HG03432 (cell line): ENCODE measurements at regions not wholly inside any gene's neighbourhood (a gene's known extent, or its start where the extent isn't known, plus 50 kb on each side); places are given as distances from the start of the nearest gene placed in this dataset.

Source experiments
- ATAC-seq: cut with Tn5 transposase; IDR thresholded peaks from one replicate; pipeline ENCODE4 v1.9.1; 2021; ENCODE audit warnings: mild to moderate bottlenecking, moderate library complexity; ENCODE audit not compliant: unreplicated experiment

DNA sequence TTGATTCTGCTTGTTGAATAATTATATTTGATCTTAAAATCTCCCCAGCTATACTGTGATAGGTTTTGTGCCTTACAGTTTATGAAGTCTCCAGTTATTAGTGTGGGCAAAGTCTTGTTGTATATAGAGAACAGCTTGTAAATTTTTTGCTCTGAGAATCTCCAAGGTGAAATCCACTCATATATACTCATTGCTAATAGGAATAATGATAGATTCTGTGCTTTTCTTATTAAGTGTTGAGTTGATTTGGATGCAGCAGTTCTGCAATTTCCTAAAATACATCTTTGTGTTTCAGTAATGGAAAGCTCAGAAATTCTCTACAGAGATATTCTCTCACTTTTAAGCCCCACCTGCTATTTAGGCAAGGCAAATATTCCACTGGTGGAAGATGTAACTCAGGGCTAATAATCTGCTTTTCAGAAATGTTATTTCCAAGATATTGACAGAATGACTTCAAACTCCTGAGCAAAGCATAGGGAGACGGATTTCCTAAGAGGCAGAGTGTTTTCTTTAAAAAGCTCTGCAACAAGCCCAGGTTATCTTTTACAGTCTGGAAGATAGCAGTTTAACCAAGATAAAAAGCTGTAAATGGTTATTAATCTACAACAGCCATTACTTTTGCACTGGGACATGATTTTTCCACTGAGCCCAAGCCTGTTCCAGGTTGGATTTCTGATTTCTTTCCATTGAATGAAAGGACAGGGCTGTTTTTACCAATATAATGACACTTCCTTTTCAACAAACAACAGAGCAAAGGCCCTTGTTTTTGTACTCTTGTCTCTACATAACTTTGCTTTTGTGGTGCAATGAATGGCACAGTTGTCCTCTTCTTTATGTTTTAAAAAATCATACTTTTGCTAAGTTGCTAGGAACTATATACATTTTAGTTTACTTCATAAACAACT is 239.9 kb upstream of the ATP2B1 start:
- no peak for ATAC-seq

DNA sequence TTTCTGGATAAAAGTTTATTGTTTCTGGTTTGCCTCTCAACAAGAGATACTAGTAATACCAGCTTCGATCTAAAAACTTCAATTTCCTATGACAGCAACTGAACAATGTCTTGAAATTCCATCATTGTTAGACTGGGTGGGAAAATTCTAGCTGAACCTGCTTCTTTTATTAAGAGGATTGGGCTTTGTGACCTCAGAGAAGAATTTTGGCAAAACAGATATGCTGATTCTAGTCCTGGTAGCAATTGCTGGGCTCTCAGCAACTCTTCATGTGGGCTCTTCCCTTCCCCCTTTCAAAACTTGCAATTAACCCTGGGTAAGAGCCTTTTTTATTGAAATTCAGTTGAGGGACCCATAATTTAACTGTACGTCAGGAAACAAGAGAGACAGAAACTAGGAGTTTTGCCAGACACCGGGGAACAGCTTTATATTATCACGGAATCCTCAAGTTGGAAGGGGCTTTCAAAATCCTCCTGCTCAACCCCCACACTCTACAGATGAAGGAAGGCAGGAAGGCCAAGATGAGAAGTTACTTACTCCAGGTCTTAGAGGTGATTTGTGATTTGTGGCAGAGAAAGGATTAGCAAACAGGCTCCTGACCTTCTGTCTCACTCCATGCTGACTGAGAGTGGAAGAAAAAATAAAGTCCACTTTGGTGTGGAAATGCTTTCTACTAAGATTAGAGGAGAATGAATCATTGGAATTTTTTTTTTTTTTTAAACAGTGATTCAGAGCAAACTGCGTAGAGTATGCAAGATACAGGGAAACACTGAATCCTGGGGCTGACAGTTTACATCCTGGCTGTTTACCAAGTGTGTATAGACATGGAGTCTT is 239.0 kb upstream of the ATP2B1 start:
- ATAC-seq, result no peak

DNA sequence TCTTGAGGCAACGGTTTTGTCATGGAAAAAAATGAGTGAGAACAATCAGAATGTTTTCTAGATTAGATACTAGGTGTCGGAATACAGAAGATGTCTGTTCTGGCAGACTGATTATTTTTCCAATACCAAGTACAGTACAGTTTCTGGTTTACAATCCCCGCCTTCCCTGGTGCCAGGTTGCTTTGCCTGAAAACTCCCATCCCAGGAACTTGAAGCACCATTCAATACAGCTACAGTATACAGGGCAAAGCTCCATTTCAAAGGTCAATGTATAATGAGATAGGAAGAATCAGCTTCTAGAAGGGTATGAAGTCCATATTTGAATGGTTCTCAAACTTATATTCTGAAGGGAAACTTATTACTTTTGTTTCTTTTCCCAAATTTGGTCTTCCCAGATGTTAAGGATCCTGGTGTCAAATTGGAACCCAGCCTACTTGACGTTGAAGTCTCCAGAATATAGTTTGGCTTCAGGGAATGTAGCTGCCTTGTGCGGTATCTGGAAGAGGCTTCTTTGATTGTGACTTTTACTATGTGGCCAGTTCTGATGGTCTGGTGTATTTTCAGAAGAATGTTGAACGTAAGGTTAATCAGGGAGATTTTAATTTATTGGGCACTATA is 238.0 kb upstream of the ATP2B1 start:
- no peak for ATAC-seq

DNA sequence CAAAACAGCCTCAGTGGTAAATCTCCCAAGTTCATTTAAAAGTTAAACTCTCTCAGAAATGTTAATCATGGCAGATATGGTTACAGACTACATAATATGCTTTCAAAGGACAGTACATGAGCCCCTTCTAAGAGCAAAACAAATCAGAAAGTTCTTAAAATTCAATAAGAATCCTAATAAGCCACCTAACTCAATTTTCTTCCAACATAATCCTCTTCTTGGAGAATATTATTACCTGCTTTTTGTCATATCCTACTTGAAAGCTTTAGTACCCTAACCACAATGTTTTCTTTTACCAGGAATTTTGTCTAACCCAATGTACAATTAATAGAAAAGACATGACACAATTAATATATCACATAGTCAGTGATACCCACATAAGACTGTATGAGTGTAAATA is 236.5 kb upstream of the ATP2B1 start:
- ATAC-seq, result no peak

DNA sequence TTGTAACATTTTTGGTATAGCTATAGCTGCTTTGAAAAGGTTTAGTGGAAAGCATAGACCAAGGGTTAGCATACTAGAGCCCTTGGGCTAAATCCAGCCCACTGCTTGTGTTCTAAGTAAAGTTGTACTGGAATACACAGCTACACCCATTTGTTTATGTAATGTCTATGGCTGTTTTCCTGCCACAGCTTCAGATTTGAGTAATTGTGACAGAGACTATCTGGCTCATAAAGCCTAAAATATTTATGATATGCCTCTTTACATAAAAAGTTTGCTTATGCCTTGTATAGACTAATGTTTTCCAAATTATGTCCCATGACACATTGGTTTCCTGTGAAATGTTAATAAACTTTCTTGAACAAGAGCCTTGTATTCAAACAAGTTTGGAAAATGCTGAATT is 234.8 kb upstream of the ATP2B1 start:
- ATAC-seq, result no peak

DNA sequence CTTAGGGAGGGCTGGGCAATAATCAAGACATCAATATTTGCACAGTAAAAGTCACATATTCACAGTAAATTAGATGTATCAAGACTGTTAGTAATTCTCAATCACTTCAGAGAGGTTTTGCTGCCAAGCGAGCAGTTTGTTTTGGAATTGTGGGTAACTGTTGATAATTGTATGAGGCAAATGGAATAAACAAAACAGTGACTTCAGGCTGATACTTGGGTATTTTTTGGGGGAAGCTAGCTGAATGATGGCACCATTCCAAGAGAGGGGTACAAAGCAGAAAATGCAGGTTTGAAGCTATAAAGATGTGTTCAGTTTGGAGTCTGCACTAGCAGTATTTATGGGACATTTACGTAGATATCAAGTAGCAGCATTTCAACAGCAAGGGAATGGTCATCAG is 232.8 kb upstream of the ATP2B1 start:
- ATAC-seq, result no peak

DNA sequence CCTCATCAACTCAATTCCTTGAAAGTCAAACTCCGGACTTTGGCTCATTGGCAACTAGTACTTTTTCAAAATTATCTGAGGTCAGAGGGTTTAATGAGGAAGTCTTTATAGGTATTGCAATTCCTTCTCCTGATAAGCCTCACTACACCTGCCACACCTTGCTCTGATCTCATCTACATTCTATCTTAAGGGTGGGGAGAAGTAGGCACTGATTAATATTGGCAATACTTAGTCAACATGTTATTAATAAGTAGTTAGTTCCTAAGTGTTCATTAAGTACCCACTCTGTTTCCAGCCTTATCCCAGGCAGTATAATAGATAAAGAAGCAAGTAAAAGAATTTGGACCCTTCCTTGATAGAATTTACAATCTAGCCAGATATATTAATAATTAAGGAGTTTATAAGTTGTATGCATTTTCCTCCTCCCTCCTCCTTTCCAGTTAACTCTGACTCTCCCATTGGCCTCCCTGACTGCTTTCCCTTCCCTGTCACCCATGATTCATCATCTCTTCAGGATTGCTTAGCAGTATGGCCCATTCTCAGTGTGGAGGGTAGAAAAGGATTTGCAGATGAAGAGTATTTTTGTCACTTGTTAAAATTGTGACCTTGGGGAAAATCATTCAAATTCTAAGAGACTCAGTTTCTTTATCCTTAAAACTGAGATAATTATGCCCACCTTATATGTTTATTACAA is 231.0 kb upstream of the ATP2B1 start:
- no peak for ATAC-seq

DNA sequence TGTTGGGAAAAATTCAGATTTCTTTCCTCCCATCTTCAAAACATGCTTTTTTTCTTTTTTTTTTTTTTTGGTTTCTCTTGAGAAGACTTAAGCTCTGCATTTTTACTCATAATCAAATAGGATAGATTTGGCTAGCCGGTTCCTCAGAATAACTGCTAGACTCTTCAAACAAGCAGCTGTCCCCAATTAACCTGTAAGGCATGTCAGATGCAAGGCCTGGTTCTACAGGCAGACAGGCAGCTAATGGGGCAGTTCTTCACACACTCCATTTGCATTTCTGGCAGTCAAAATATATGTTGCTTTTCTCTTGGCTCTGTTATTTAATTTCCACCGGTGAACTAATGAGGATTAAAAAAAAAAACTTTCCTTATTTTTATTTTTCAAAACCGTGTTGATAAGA is 228.0 kb upstream of the ATP2B1 start:
- no peak for ATAC-seq

DNA sequence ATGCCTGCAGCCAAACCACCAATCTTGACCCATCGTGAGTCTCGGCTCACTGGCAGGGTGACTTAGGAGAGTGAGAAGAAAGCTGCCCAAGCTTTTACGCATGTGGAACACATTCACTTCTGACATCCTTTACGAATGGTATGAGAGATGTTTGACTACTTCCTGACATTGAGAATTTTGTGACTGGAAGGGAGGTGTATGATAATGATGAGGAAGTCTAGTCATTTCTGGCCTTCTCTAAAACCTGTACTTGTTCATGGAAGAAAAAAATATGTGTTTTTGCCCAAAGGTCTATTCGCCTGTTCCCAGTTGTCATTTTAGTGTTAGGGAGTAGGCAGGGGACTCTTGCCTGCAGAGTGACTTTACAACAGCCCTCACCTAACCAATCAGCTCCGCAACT is 227.2 kb upstream of the ATP2B1 start:
- peak; percentile 91 for ATAC-seq

DNA sequence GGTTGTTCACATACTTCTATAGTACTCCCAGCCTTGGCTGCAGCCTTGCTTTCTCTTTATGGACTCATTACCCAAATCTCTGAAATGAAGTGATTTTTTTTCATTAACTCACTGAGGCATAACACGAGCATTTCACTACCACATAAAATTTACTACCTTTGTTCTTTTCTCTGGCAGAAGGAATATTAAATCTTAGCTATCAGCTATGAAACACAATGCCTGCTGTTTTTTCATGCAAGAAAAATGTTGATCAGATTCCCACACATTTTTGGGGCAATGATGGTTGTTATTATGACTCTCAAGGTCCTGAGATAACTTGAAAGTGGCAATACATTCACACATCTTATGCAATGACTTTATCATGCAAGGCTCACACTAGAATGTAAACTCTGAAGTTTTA is 225.3 kb upstream of the ATP2B1 start:
- ATAC-seq, result no peak

DNA sequence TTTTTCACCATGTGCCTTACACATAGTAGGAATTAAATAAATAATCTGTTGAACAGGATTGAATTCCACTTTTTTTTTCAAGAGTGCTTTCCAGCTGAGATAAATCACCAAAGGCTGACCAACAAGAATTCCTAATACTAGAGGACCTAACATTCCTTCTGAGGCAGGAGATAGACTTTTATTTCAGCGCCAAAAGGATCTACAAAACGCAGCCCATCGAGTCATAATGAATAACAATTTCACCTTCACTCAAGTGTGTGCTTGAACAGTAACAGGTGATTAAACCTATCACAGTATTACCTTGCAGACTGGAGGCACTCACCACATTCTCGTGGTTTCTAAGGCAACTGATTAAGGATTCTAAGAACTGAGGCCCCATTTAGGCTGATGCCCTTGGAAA is 224.3 kb upstream of the ATP2B1 start:
- no peak for ATAC-seq

DNA sequence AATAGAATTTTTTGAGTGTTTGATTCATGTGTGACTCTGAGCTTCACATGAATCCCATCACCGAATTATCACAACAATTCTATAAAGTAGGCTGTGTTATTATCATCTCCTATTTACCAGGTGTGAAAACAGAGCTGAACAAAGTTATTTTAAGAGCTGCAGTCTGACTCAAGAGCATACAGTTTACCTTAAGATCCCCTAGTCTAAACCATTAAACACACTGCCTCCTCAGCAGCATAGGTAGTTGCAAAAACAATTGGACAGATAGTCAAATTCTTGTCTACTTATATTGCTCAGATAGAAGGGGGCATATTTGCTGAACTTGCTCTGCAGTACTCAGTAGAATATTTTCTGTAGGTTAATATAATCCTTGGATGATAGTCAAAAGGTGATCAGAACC is 219.8 kb upstream of the ATP2B1 start:
- no peak for ATAC-seq

DNA sequence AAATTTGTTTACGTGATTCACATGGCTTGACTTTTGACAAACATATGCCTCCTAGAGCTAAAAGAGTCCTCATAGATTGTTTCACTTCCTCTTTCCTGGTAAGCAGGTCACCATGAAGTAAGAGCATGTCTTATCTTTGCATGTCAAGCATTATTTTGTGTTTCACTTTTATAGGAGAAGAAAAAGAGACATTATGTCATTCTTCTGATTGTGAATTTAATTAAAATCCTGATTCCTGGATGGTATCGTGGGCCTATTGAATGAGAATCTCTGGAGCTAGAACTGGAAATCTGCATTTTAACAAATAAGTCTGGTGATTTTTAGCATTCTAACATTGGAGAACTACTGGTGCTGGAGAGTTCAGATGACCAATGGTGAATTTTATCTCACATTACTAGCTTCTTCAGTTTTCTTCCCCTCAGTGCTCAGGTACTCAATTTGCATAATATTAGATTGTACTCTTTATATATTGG is 218.6 kb upstream of the ATP2B1 start:
- peak; percentile 99 for ATAC-seq

DNA sequence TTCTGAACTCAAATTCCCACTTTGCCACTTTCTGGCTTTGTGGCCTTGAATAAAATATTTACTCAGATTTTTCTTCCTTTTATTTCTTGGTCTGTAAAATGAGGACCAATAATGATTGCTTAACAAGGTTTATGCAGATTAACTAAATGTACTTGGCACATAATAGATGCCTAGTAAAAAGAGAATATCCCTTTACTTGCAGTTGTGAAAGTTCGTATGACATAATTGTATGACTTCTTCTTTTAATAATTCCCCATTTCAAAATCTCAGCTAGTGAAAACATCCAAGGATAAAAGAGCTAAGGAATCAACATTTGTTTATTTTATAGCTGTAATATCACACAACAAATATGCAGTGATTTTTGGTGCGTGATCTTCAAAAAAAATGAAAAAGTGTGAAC is 215.6 kb upstream of the ATP2B1 start:
- ATAC-seq, result no peak

DNA sequence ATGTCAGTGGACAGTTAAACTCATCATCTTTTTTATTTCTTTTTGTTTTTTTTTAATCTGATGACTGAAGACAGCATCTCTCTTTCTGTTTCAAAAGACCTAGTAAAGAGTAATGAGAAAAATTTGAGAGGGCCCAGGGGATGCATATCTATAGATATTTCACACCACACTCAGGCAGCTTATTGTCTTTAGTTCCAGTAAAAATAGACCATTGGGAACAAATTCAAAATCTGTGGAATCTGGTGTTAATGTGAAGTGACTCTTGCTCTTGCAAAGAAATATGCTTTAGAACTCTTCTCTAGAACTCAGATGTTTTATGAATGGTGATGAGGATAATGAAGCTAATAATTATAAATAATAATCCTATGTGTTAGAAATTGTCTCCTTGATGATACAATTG is 214.5 kb upstream of the ATP2B1 start:
- no peak for ATAC-seq

DNA sequence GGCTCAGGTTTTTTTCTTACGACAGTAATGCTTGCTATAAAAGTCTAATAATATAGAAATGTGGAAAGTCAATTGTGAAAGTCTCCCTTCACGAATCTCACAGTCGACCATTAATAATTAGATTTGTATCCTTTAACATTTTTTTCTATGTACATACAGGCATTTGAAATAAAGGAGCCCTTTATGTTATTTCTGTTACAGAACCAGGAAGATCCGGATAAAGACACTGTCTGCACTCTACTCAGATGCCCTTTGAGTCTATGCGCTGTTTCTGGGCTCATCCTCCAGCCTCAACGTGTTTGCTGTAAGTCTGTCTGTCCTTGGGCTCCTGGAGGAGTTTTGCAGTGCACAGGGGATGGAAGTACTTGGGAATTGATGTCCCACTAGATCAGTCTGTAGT is 212.2 kb upstream of the ATP2B1 start:
- no peak for ATAC-seq

DNA sequence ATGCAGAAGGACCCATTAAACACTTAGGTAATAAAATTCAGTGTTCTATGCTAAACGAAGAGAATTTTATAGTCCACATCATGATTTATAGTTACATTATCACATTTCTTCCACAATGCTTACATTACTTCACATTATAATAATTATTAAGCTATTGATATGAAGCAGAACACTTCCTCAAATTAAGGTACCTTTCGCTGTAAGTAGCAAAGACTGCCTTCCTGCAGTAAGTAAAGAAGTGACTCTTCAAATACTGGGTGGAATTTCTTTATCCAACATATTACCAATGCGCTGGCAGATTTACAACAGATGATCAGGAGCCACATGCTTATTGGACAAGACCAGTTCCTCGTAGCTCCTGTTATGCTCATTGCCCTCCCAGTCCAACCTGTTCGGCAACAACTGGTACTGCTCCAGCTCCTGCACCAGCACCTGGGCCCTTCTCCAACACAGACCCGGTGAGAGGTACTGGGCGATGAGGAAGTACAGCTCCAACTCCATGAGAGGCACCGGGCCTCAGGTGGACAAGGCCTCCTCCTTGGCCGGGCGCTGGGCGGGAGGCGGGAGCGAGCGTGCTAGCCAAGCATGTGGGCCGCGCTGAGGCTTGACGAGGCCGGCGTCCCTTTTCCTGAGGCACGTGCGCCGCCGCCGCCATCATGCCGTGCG is 210.7 kb upstream of the ATP2B1 start:
- ATAC-seq, result no peak

DNA sequence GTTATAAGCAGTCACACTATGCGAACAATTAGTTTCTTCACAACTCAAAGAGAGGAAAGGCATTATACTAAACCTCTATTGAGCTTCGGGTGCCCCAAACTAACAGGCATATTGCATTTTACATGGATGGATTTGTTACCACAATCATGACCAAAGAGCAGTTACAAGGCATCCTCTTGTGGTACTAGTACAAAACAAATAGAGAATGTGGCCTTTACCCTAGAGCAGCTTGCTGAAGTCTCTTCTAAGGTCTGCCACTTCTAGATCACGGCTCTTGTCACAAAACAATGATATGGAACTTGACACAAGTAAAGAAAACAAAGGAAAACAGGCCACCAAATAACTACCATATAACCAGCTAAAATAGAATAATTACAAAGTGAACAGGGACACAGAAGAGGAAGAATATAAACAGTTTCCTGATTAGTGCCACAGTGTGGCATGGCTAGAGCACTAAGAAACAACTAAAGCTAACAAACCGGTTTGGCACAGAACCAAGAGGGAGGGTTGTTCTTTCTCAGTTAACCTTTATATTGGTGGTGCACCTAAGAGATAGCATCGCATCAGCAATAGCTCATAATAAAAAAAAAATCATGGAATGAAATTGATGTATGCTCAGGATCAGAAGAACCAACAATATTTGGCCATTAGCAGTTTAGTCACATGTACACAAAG is 209.7 kb upstream of the ATP2B1 start:
- no peak for ATAC-seq

DNA sequence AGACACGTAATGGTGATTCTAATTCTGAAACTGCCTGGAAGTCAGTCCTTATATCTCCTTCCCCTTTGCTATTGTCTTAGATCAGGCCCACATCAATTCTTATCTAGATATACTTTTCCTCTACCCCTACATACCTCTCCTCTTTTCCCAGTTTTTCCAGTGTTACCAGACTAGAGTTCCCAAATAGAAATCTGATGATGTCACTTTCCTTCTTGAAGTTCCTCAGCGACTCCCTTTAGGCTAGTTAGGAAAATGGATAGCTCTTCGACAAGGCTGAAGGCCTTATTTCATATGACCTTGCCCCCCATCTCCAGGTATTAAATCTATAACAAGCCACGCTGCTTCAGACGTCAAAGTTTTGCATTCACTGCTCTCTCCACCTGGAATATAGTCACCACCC is 201.1 kb upstream of the ATP2B1 start:
- no peak for ATAC-seq

DNA sequence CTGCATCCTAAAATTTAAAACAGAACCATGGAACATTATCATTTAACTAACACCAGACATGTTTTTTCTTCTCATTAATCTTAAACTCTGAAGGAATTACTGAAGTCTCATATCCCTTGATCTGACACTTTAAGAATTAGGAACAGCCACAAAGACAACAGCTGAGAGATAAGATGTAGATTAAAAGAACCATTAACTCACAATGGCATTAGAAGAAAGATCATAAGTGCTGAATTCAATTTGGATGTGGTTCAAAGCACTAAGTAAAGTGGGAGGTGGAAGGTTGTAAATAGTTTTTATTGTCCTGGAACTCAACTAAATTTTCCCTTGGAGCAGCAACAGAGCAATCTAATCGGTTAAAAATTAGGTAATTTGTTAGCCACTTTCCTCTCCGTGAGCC is 199.0 kb upstream of the ATP2B1 start:
- no peak for ATAC-seq
